Brain pericyte (primary cell): ENCODE measurements at regions not wholly inside any gene's neighbourhood (a gene's known extent, or its start where the extent isn't known, plus 50 kb on each side); places are given as distances from the start of the nearest gene placed in this dataset.
"Not testable (repeated sequence)": the region's sequence is repeated elsewhere in the genome, so short reads cannot be mapped to it uniquely, and the experiment has no call there.

ENCODE experiments used
- DNase-seq: peaks from one replicate; pipeline ENCODE4 v3.0.0-alpha.2; 2012; ENCODE audit warnings: low read depth, low spot score

- no peak for DNase-seq
Measured at GRCh38 chr4:81781799-81782198, 310.1 kb upstream of the RASGEF1B start.

- DNase-seq = not testable (repeated sequence)
Measured at GRCh38 chr4:81777718-81778117, 306.0 kb upstream of the RASGEF1B start.

GRCh38 chr4:81776794-81777193, 305.1 kb upstream of the RASGEF1B start:
- no peak for DNase-seq

- no peak for DNase-seq
Measured at GRCh38 chr4:81773557-81773956, 301.9 kb upstream of the RASGEF1B start.

GRCh38 chr4:81771721-81772120, 300.0 kb upstream of the RASGEF1B start:
- DNase-seq = no peak

- no peak for DNase-seq
Measured at GRCh38 chr4:81769244-81769643, 297.5 kb upstream of the RASGEF1B start.

- DNase-seq = no peak
Measured at GRCh38 chr4:81758574-81759264, 287.0 kb upstream of the RASGEF1B start.

- DNase-seq = no peak
Measured at GRCh38 chr4:81757691-81758090, 286.0 kb upstream of the RASGEF1B start.

- DNase-seq = no peak
Measured at GRCh38 chr4:81756973-81757372, 285.3 kb upstream of the RASGEF1B start.

GRCh38 chr4:81756042-81756441, 284.3 kb upstream of the RASGEF1B start:
- no peak for DNase-seq

- no peak for DNase-seq
Measured at GRCh38 chr4:81754169-81754568, 282.5 kb upstream of the RASGEF1B start.

GRCh38 chr4:81751531-81752289, 280.0 kb upstream of the RASGEF1B start:
- DNase-seq = no peak

GRCh38 chr4:81747242-81747930, 275.7 kb upstream of the RASGEF1B start:
- DNase-seq = no peak

- DNase-seq = no peak
Measured at GRCh38 chr4:81746773-81747172, 275.1 kb upstream of the RASGEF1B start.

- DNase-seq = no peak
Measured at GRCh38 chr4:81746071-81746470, 274.4 kb upstream of the RASGEF1B start.

- no peak for DNase-seq
Measured at GRCh38 chr4:81745050-81745449, 273.3 kb upstream of the RASGEF1B start.

GRCh38 chr4:81743731-81744435, 272.2 kb upstream of the RASGEF1B start:
- no peak for DNase-seq

GRCh38 chr4:81740487-81740886, 268.8 kb upstream of the RASGEF1B start:
- no peak for DNase-seq

- DNase-seq = no peak
Measured at GRCh38 chr4:81738891-81739290, 267.2 kb upstream of the RASGEF1B start.

GRCh38 chr4:81737865-81738559, 266.3 kb upstream of the RASGEF1B start:
- no peak for DNase-seq

GRCh38 chr4:81736324-81736723, 264.6 kb upstream of the RASGEF1B start:
- no peak for DNase-seq
